ENCODE measurements at regions not wholly inside any gene's neighbourhood (a gene's known extent, or its start where the extent isn't known, plus 50 kb on each side); places are given as distances from the start of the nearest gene placed in this dataset.

- TF ChIP-seq FOXK1 (CRISPR knock-in tag; IDR thresholded peaks at IDR 0.05) (no peak), NR2C2 (CRISPR knock-in tag; IDR thresholded peaks at IDR 0.05) (no peak)
Observed at GRCh38 chr20:6362245-6362644, 239.4 kb upstream of the FERMT1 start (continued).

- Mint-ChIP-seq H3K4me1 (peaks cover 5% of the 10 kb centered on the region), H3K9me3 (no peaks in the 10 kb centered on the region), H3K27me3 (ENCODE audit: low read depth) (no peaks in the 10 kb centered on the region), H3K36me3 (no peaks in the 10 kb centered on the region), H3K4me3 (no peak overlapping the region), H3K27ac (no peak overlapping the region)
- TF ChIP-seq FOXP4 (CRISPR knock-in tag; IDR thresholded peaks at IDR 0.05) (no peak), PRRX2 (CRISPR knock-in tag; IDR thresholded peaks at IDR 0.05) (no peak), ESRRA (CRISPR knock-in tag; IDR thresholded peaks at IDR 0.05; ENCODE audit: borderline replicate concordance) (no peak), AFF4 (CRISPR knock-in tag; IDR thresholded peaks at IDR 0.05; ENCODE audit: borderline replicate concordance) (no peak)
- DNase-seq (ENCODE audit: low spot score) (no peak), ATAC-seq (no peak)
- ChIA-PET POLR2A (no interaction called here), CTCF (no interaction called here)
Observed at GRCh38 chr20:6360766-6361165, 237.9 kb upstream of the FERMT1 start.

GRCh38 chr20:6355754-6356451, 233.1 kb upstream of the FERMT1 start:
- ChIA-PET CTCF (interaction anchor here (2.5 kb wide), 1 partner anchor 26 kb away, joined by 7 read pairs; no protein-coding TSS in a partner anchor), POLR2A (no interaction called here)
- no peaks in the 10 kb centered on the region for H3K9me3 Mint-ChIP-seq
- ATAC-seq (no peak), DNase-seq (ENCODE audit: low spot score) (no peak)
- no peak overlapping the region for H3K4me3 Mint-ChIP-seq
- H3K27me3 Mint-ChIP-seq (ENCODE audit: low read depth), result no peaks in the 10 kb centered on the region
- peaks cover 5% of the 10 kb centered on the region for H3K4me1 Mint-ChIP-seq
- H3K36me3 Mint-ChIP-seq, result no peaks in the 10 kb centered on the region
- H3K27ac Mint-ChIP-seq, result no peak overlapping the region
- TF ChIP-seq ZBTB21 (CRISPR knock-in tag; IDR thresholded peaks at IDR 0.05; ENCODE audit: borderline replicate concordance) (no peak), ZNF532 (CRISPR knock-in tag; IDR thresholded peaks at IDR 0.05; ENCODE audit: borderline replicate concordance) (no peak), ZNF512 (CRISPR knock-in tag; IDR thresholded peaks at IDR 0.05; ENCODE audit: borderline replicate concordance) (no peak), JAZF1 (CRISPR knock-in tag; IDR thresholded peaks at IDR 0.05) (no peak), HMGXB4 (CRISPR knock-in tag; IDR thresholded peaks at IDR 0.05) (no peak), SOX15 (CRISPR knock-in tag; IDR thresholded peaks at IDR 0.05) (no peak), SMAD4 (CRISPR knock-in tag; IDR thresholded peaks at IDR 0.05) (no peak), SMAD3 (CRISPR knock-in tag; IDR thresholded peaks at IDR 0.05; ENCODE audit: borderline replicate concordance) (no peak), ATF2 (CRISPR knock-in tag; IDR thresholded peaks at IDR 0.05; ENCODE audit: borderline replicate concordance, low read depth) (no peak), ZBTB43 (CRISPR knock-in tag; IDR thresholded peaks at IDR 0.05) (no peak)
